Ishikawa (cell line): ENCODE measurements at regions not wholly inside any gene's neighbourhood (a gene's known extent, or its start where the extent isn't known, plus 50 kb on each side); places are given as distances from the start of the nearest gene placed in this dataset.

Source experiments
- CEBPB ChIP-seq: IDR thresholded peaks from 2 replicates; pipeline ENCODE4 v1.6.1; 2012
- CREB1 ChIP-seq: IDR thresholded peaks from 2 replicates; pipeline ENCODE4 v1.6.1; 2012; ENCODE audit warnings: low read depth
- EGR1 ChIP-seq: IDR thresholded peaks from 2 replicates; pipeline ENCODE4 v1.6.1; 2012
- EP300 ChIP-seq: IDR thresholded peaks from 2 replicates; pipeline ENCODE4 v1.6.1; 2012; ENCODE audit warnings: borderline replicate concordance
- FOXM1 ChIP-seq: IDR thresholded peaks from 2 replicates; pipeline ENCODE4 v1.6.1; 2012; ENCODE audit warnings: low read depth, borderline replicate concordance
- NFIC ChIP-seq: IDR thresholded peaks from 2 replicates; pipeline ENCODE4 v1.6.1; 2012
- RAD21 ChIP-seq: IDR thresholded peaks from 2 replicates; pipeline ENCODE4 v1.6.1; 2012; ENCODE audit warnings: low read depth
- TAF1 ChIP-seq: IDR thresholded peaks from 2 replicates; pipeline ENCODE4 v1.6.1; 2012; ENCODE audit warnings: low read depth, mild to moderate bottlenecking
- TCF12 ChIP-seq: IDR thresholded peaks from 2 replicates; pipeline ENCODE4 v1.6.1; 2012; ENCODE audit warnings: low read depth
- TEAD4 ChIP-seq: IDR thresholded peaks from 2 replicates; pipeline ENCODE4 v1.6.1; 2012
- USF1 ChIP-seq: IDR thresholded peaks from 2 replicates; pipeline ENCODE4 v1.6.1; 2012
- YY1 ChIP-seq: IDR thresholded peaks from 2 replicates; pipeline ENCODE4 v1.6.1; 2012; ENCODE audit warnings: low read depth
- ZBTB7A ChIP-seq: IDR thresholded peaks from 2 replicates; pipeline ENCODE4 v1.6.1; 2012; ENCODE audit warnings: low read depth
- TF ChIP-seq, protein P1 (sequence below): IDR thresholded peaks from 2 replicates; pipeline ENCODE4 v1.6.1; 2012
- TF ChIP-seq, protein P2 (sequence below): IDR thresholded peaks from 2 replicates; pipeline ENCODE4 v1.6.1; 2012; ENCODE audit warnings: low read depth, mild to moderate bottlenecking

DNA sequence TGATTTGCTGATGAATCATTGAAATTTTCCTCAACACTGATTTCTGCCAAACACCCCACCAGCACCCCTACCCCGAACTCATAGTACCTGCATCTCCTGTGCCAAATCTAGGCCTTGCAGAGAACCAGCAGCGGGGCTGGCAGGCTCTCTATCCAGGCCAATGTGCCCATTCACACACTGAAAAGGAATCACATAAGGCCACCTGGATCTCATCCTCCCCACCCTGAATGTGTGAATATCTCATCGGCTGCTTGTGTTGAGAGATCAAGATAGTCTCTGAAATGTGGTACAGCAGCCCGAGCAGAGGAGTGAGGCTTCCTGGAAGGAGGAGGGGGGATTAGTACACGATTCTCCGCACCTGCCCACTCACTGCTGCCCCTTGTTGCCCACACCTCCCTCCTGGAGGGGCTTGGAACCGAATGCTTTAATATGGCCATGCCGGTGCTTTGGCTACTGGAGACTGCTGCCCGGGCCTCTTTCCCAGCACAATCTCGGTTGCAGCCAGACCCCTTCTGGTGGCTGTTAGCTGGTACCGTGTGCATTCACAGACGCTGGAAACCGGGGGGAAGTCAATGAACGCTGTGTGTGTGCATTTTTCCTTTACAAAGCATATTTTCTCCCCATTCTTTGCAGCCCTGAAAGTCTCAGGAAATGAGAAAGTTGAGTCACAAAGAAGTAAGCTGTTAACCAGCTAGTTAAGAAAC, 619.5 kb downstream of the MATN1 start:
- TF ChIP-seq CREB1 (no peak), CEBPB (no peak), RAD21 (no peak), YY1 (no peak), TEAD4 (no peak), EGR1 (no peak), USF1 (no peak), TCF12 (no peak), FOXM1 (no peak)
- TF ChIP-seq, protein P1, sequence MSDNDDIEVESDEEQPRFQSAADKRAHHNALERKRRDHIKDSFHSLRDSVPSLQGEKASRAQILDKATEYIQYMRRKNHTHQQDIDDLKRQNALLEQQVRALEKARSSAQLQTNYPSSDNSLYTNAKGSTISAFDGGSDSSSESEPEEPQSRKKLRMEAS: no peak
- TF ChIP-seq, protein P2, sequence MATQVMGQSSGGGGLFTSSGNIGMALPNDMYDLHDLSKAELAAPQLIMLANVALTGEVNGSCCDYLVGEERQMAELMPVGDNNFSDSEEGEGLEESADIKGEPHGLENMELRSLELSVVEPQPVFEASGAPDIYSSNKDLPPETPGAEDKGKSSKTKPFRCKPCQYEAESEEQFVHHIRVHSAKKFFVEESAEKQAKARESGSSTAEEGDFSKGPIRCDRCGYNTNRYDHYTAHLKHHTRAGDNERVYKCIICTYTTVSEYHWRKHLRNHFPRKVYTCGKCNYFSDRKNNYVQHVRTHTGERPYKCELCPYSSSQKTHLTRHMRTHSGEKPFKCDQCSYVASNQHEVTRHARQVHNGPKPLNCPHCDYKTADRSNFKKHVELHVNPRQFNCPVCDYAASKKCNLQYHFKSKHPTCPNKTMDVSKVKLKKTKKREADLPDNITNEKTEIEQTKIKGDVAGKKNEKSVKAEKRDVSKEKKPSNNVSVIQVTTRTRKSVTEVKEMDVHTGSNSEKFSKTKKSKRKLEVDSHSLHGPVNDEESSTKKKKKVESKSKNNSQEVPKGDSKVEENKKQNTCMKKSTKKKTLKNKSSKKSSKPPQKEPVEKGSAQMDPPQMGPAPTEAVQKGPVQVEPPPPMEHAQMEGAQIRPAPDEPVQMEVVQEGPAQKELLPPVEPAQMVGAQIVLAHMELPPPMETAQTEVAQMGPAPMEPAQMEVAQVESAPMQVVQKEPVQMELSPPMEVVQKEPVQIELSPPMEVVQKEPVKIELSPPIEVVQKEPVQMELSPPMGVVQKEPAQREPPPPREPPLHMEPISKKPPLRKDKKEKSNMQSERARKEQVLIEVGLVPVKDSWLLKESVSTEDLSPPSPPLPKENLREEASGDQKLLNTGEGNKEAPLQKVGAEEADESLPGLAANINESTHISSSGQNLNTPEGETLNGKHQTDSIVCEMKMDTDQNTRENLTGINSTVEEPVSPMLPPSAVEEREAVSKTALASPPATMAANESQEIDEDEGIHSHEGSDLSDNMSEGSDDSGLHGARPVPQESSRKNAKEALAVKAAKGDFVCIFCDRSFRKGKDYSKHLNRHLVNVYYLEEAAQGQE: no peak

DNA sequence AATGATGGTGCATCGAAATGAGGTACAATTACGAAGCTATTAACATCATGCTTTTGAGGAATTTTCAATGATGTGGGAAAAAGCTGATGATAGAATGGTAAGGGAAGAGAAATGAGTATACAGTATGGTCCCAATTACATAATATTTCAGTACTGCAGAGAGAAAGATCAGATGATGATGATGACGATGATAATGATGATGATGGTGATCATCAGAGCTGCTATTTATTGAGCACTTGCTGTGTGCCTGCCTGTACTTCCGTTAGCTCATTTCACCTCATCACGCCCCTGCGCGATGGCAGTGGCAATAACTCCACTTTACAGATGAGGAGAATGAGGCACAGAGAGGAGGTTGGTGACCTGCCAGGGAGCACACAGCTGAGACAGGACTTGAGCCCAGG, 620.8 kb downstream of the MATN1 start:
- no peak for TF ChIP-seq CREB1
- no peak for TF ChIP-seq EP300
- TF ChIP-seq, protein P2: no peak
- no peak for TF ChIP-seq ZBTB7A
- no peak for TF ChIP-seq RAD21
- TF ChIP-seq EGR1: no peak
- TF ChIP-seq NFIC: no peak
- no peak for TF ChIP-seq YY1
- TF ChIP-seq FOXM1: no peak
- no peak for TF ChIP-seq USF1
- no peak for TF ChIP-seq CEBPB
- TF ChIP-seq, protein P1: no peak
- TF ChIP-seq TEAD4: no peak
- no peak for TF ChIP-seq TAF1
- TF ChIP-seq TCF12: no peak

GRCh38 chr1:30101487-30102227, 621.7 kb downstream of the MATN1 start:
- TF ChIP-seq EGR1 (no peak), RAD21 (no peak), USF1 (no peak), TAF1 (no peak), TEAD4 (no peak), EP300 (no peak), FOXM1 (no peak), NFIC (no peak), ZBTB7A (no peak), YY1 (no peak), TCF12 (no peak), CREB1 (no peak), CEBPB (no peak)
- TF ChIP-seq, protein P1: no peak
- TF ChIP-seq, protein P2: no peak
